HG03442 (cell line): ENCODE measurements at regions not wholly inside any gene's neighbourhood (a gene's known extent, or its start where the extent isn't known, plus 50 kb on each side); places are given as distances from the start of the nearest gene placed in this dataset.
"Not testable (repeated sequence)": the region's sequence is repeated elsewhere in the genome, so short reads cannot be mapped to it uniquely, and the experiment has no call there.

Experiments used
- ATAC-seq: cut with Tn5 transposase; IDR thresholded peaks from one replicate; pipeline ENCODE4 v1.9.1; 2021; ENCODE audit warnings: mild to moderate bottlenecking, moderate library complexity; ENCODE audit not compliant: unreplicated experiment

DNA sequence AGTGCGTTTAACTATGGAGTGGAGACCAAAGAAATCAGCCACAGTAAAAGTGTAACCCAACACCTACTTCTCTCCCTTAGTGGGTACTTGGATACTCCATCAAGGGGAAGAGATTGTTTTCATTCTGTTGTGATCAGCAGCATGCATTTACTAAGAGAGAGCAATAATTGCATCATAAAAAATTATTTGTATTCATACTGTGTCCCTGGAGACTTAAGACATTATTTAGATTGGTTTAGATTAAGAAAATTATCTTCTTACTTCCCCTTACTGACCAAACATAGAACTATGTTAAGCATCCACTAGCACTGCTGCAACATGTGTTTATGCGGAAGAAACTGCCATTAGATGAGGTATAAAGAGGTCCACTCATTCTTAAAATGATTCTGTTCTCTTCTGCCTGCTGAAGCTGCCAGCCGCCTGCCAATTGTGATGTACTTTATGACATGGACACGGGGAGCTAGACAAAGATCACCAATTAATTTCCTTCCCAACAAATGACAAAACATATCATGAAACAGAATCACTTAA lies 738.5 kb downstream of the DIAPH3 start:
- ATAC-seq, result no peak

DNA sequence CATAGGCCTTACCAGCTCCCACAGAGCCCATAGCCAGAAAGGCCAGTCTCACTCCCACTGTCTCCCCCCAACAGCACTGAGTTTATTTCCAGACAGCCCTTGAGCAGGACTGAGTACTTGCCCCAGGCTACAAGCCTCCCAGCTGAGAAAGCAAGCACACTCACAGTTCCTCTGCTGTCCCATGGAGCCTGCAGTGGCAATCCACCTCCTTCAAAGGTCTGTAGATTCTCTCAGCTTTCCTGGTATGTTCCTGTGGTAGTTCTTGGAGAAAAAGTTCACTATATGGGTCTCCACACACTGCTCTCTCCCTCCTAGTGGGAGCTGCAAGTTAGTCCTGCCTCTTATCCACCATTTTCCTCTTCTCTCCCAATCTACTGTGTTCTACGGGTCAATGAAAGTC lies 728.7 kb downstream of the DIAPH3 start:
- ATAC-seq, result no peak

DNA sequence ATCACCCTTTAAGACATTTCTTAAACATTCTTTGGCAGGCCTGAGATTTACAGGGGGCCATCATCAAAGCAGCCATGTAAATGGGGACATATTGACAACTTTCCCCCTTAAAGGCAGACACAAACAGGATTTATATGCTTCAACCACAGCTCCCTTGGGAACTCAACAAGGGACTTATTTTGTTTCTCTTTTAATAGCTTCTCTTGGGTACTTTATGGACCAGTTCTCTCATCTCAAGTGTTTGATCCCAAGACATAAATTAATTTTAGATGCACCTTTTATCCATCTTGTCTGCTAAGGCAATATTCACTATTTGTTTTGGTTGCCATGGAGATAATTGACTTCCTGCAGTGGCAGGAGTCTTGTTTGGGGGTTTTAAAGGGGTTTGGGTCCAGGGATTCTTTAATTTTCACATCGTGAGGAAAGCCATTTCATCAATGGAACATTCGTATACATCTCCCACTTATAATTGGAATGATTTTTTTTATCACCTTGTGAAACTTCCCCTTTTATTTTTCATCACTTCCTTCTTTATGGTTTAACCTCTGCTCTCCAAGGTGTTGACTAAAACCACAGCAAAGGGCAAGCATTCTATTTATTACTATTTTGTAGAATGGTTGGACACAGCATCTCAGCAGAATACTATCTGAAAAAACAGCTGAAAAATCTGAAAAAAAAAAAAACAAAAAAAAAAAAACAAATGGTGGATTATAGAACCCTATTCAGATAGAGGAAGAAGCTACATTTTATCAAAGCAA lies 726.0 kb downstream of the DIAPH3 start:
- ATAC-seq, result no peak

DNA sequence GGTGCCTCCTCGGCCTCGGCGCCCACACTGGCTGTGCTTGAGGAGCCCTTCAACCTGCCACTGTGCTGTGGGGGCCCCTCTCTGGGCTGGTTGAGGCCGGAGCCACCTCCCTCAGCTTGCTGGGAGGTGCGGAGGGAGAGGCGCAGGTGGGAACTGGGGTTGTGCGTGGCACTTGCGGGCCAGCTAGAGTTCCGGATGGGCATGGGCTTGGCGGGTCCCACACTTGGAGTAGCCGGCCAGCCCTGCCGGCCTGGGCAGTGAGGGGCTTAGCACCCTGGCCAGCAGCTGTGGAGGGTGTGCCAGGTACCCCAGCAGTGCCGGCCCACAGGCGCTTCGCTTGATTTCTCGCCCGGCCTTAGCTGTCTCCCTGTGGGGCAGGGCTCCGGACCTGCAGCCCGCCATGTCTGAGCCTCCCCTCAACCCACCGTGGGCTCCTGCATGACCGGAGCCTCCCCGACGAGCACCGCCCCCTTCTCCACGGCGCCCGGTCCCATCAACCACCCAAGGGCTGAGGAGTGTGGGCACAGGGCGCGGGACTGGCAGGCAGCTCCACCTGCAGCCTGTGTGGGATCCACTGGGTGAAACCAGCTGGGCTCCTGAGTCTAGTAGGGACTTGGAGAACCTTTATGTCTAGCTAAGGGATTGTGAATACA lies 723.8 kb downstream of the DIAPH3 start:
- ATAC-seq, result no peak

DNA sequence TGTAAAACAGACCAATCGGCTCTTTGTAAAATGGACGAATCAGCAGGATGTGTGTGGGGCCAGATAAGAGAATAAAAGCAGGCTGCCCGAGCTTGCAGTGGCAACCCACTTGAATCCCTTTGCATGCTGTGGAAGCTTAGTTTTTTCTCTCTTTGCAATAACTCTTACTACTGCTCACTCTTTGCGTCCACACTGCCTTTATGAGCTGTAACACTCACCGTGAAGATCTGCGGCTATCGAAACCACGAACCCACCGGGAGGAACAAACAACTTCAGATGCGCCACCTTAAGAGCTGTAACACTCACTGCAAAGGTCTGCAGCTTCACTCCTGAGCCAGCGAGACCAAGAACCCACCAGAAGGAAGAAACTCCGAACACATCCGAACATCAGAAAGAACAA lies 722.7 kb downstream of the DIAPH3 start:
- ATAC-seq, result not testable (repeated sequence)

DNA sequence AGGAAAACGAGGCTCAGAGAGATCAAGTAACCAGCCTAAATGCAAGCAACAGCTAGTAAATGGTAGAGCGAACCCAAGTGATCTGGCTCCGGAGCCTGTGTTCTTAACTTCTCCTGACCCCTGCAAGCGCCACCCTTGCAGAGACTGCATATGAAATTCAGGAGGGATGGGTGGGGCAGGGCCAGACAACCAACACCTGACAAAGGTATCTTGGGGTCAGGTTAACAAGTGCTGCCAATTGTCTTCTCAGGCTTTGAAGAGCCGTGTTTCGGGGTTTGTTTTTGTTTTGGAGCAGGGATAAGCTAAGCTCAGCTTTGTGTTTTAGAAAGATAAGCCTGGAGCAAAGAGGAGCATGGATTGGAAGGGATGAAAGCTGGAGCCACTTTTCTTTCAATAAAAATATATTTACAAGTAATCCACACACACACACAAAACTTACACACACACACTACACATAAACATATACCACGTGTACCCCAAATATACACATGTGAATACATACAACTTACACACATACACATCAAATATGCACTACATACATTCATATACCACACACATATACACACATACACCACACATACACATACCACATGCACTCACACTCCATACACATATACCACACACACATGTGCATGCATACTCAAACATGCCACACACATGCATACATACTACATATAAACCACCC lies 722.0 kb downstream of the DIAPH3 start:
- no peak for ATAC-seq

DNA sequence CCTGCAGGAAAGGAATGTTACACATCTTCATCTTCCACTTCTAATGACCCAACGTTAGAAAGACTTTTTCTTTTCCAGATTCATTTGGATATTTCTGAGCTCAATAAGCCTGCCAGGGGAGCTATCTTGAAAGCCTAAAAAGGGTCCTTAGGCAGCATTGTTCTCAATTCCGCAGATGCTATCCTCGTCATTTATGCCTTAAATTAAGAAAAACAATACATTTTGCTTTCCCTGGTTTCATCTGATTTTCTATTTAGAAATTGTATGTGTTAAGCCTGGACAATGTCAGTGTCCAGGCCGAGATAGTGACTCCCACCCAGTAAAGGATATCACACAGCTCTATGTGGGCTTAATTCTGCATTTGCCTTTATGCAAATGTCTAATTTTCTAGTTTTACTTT lies 721.3 kb downstream of the DIAPH3 start:
- no peak for ATAC-seq

DNA sequence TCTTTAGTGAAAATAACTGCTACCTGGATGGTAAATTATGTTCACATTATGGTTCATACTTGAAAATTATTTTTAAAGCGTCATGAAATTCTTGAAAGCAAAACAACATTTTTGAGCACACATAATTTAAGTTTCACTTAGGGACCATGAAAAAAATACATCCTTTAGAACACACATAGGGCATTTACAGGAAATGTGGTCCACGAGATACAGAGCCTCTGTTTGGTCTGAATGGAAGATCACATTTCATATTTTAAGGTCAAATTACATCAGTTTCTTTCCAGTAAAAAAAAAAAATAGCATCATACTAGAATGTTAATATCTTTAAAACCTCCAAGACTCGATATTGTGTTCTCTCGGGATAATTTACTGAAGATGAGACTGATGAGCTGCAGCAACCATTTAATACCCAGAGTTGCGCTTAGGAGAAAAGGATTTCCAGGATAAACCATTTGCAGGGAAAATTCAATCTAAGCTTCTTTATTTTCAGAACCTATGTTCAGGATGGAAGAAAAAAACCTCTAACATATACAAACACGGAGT lies 720.7 kb downstream of the DIAPH3 start:
- ATAC-seq, result no peak

DNA sequence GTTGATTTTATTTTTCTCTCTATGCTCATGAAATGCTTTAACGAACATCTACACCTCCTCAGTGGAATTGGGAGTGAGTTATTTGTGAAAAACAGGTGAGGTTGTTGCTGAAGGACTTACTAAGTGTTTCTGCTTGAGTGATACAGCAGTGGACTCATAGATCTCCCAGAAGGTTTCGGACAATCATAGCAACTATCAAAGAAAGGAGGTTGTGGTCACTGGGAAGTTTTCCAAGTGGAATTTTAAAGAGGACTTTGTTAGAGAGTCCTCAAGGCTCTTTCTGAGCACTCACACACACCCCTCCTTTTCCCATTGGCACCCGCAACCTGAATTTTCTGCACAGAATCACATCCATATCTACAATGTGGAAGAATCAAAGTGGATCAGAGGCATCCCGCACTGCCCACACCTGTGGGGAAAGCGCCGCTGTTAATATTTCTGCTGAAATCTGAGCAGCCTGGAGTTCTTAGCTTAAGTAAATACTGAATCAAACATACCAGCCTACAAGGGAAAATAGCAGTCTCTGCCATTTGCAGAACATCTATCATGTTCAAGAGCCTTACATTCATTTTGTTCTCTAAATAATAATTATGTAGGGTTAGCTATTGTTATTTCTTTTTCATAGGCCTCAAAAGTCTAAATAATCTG lies 719.4 kb downstream of the DIAPH3 start:
- ATAC-seq, result no peak

DNA sequence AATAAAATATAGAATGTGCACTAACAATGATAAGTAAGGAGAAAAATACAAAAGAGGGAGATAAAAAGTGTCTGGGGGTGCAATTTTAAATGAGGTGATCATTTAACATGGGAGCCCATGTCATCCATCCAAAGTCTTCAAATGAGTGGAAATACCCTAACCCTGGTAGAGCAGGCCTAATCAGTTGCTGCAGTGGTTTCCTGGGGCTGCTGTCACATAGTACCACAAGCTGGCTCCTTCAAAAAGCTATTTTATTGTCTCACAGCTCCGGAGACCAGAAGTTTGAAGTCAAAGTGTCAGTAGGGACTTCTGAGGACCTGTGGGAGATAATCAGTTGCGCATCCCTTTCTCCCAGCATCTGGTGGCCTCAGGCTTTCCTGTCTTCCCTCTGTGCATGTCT lies 717.9 kb downstream of the DIAPH3 start:
- no peak for ATAC-seq

DNA sequence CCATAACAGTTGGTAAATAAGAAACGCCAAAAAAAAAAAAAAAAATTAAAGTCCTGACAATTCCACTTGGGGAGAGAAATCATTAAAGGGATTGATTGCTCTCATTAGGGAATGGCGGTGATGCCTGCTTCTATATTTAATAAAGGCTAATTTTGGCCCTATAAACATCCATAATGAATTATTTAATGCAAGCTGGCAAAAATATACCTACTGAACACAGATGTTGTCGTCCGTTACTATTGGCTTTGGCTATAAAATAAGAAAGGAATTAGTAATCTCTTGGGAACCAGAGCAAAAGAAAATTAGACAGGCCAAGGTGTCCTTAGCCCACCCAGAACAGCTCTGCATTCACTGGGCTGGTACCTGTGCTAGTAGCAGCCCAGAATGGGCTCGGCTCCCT lies 717.3 kb downstream of the DIAPH3 start:
- no peak for ATAC-seq

DNA sequence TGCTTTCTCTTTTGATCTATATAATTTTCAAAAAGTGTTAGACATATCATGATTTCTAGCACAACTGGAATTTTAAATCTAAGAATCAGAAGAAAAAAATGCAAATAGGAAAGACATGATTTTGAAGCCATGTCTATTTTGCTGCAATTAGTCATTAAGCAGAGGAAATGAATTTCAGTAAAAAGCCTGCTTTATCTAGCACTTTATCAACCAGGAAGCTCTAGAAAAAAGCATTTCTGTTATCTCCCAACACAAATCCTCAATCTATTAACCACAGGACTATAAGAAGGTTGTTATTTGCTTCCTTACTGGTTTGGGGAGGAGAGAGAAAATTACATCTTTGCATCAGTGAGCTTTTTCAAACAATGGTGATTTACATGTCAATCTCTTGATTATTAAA lies 716.7 kb downstream of the DIAPH3 start:
- no peak for ATAC-seq

DNA sequence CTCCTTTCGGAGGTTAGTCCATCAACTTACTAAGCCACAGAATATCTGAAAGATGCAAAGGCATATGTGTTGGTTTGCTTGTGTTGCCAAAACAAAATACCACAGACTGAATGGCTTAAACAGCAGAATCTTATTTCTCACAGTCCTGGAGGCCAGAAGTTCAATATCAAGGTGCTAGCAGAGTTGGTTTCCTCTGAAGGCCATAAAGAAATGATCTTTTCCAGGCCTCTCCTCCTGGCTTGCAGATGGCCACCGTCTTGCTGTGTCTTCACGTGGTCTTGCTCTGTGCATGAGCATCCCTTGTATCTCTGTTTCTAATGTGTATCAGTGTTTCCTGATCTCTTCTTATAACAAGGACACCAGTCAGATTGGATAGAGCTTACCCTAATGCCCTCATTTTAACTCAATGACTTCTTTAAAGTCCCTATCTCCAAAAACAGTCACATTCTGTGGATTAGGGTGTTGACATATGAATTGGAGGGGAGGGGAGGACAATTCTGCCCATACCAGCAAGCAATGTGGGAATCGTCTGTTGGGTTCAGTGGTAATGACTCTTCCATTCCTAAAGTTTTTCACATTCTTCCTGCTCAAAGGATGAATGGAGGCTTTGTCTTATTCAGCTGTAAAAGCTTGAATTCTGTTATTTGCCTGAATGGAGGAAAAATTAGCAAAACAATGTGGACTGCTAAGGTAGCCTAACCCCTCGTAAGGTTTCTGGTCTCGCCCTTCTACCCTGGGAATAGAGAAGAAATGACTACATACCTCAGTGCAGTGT lies 715.7 kb downstream of the DIAPH3 start:
- no peak for ATAC-seq

DNA sequence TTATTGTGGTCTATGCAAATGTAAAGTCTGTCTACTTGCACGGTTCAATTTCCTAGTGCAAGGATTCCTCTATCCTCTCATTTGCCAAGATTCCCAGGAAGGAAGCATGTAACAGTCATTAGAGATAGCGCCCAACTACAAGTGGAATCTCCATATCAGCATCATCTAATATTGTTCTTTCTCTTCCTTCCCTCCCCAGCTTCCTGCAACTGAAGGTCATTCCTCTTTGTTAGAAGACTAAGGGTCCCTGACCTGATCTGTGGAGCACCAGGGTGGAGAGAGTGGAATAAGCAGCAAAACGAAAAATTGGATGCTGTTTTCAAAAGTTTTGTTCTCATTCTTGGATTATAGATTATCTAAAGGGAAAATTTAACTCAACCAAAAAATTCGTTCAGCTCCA lies 714.0 kb downstream of the DIAPH3 start:
- ATAC-seq, result no peak

DNA sequence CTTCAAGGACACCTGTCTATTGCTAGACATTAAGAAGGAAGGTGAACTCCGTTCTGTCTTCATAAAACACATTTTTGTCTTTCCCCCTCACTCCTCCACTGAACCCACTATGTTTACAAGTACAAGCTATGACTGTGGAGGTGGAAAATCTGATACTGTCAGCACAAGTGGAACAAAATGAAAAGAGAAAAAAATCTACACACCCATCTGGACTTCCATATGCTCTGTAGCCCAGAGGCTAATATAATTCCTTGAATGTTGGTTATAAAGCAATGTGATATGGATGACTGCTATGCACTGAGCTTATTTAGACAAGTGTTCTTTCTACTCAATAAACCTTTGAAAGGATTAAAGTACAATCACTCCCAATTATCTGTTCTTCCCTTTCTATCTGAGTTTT lies 713.5 kb downstream of the DIAPH3 start:
- no peak for ATAC-seq

DNA sequence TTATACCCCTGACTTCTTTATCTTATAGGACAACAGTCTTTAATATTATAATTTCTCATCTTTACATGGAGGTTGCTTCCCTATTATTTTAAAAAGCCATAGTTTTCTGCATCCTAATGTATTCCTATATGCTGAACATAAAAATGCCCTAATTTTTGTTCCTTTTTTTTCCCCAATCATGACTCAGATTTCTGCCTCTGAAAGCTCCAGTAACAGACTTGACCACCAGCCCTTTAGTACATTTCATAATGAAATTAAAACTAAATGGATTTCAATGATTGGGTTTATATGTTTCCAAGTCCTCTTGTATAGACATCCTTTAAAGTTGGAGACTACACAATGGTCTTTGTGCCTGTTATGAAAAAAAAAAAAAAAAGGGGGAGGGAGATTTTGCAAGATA lies 712.5 kb downstream of the DIAPH3 start:
- ATAC-seq, result no peak

DNA sequence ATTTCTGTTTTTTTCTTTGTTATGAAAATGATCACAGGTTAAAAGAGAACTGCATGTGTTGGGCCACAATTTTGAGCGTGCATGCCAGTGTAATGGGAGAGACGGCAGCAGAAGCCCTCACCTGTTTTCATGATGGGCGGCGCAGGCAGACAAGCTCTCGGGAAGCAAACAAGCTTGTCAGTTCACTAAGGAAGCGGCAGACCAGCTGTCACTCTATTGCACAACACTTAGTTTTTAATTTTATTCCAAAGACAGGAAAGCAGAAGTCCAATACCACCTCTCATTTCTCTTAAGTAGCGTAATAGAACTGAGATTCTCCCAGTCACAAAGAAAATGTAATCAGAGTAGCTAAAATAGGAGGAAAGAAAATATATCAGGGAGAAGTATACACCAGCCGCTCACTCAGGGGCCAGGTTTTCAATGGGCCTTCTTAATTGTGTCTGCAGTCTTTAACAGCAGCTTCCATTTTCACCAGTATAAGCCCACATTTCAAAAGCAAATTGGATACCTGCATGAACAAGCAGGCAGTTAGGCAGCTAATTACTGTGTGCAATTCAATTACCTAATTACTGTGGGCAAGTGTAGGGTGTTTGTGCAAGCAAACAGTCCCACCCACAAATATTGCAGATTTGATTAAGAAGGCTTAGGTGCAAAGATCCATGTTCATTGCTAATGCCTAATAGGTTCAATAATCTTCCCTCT lies 711.4 kb downstream of the DIAPH3 start:
- no peak for ATAC-seq

DNA sequence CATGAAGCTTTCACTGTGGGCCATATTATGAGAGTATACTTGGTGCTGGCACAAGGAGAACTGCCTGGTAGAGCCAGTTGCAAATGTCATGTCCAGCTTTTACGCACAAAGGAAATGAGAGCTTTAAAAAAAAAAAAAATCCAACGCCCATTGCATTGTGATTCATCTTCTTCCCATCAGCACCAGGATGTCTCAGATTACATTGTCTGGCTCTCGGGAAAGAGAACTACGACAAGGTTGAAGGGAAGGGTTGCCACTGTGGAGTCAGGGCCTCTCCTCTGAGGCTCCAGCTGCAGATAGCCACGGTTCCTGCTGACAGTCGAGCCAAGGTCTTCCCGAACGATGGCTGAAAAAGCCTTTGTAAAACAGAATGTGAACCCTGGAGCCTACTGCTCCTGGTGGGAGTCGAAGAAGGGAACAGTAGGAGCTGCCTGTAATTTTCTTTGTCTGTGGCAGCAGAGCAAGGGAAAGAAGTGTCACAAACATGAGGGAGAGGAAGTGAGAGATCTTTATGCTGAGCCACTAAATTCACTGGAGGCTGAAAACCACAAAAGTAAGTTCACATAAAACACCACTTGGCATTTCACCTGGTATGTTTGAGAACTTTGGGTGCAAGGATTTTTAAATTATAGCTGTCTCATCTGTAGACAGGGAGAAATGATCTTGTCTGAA lies 704.7 kb downstream of the DIAPH3 start:
- ATAC-seq, result no peak

DNA sequence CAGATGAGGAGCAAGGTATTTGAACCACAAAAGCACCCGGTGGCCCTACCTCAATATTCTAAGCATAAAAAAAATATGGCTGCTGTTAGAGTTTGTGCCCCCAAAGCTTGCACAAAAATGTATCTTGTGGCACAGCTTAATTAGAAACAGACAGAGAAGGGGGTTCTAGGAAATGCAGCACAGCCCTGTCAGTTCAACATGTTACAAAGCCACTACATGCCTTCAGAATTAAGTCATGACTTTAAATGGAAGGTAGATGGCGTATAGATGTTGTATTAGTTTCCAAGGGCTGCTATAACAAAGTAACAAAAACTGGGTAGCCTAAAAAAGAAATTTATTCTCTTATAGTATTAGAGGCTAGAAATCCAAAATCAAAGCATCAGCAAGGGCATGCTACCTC lies 703.8 kb downstream of the DIAPH3 start:
- no peak for ATAC-seq
